ENCODE measurements at regions not wholly inside any gene's neighbourhood (a gene's known extent, or its start where the extent isn't known, plus 50 kb on each side); places are given as distances from the start of the nearest gene placed in this dataset.

GRCh38 chr5:88954511-88954910 lies 71.5 kb upstream of the MEF2C start (continued):
- TF ChIP-seq CHD7 (IDR thresholded peaks at IDR 0.05; ENCODE audit: insufficient replicate concordance, low read length) (no peak), USF2 (IDR thresholded peaks at IDR 0.05; ENCODE audit: low read length) (no peak), RAD21 (IDR thresholded peaks at IDR 0.05 in 1 of 2, conservative IDR thresholded peaks at IDR 0.05 in 1 of 2; ENCODE audit: low read depth in 2 of 2, low read length in 2 of 2) (no peak), ASH2L (IDR thresholded peaks at IDR 0.05; ENCODE audit: low read length) (no peak), CHD2 (IDR thresholded peaks at IDR 0.05; ENCODE audit: low read length) (no peak), KDM4A (IDR thresholded peaks at IDR 0.05; ENCODE audit: low read depth, low read length, severe bottlenecking) (no peak), MAX (IDR thresholded peaks at IDR 0.05) (no peak)
